ENCODE measurements at regions not wholly inside any gene's neighbourhood (a gene's known extent, or its start where the extent isn't known, plus 50 kb on each side); places are given as distances from the start of the nearest gene placed in this dataset.

DNA sequence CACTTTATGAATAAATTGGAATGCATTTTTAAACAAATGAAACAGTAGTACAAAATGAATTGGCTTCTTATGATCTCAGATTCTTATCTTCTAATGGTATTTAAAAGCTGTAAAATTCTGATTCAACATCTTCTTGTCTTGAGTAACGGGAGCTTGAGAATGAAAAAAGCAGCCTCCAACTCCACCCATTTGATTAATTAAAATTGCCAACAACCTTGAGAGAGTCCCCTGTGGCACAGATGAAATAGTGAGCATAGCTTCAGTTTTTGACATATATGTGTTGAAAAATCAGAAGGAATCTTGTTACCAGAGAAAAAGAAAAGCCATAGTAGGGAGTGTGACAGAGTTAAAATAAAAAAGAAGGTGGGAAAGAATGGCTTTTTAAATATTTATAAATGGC is 1426.1 kb upstream of the CDH8 start:
- TF ChIP-seq, protein P1, sequence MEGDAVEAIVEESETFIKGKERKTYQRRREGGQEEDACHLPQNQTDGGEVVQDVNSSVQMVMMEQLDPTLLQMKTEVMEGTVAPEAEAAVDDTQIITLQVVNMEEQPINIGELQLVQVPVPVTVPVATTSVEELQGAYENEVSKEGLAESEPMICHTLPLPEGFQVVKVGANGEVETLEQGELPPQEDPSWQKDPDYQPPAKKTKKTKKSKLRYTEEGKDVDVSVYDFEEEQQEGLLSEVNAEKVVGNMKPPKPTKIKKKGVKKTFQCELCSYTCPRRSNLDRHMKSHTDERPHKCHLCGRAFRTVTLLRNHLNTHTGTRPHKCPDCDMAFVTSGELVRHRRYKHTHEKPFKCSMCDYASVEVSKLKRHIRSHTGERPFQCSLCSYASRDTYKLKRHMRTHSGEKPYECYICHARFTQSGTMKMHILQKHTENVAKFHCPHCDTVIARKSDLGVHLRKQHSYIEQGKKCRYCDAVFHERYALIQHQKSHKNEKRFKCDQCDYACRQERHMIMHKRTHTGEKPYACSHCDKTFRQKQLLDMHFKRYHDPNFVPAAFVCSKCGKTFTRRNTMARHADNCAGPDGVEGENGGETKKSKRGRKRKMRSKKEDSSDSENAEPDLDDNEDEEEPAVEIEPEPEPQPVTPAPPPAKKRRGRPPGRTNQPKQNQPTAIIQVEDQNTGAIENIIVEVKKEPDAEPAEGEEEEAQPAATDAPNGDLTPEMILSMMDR (IDR thresholded peaks at IDR 0.05; ENCODE audit: low read depth, low read length, poor library complexity, severe bottlenecking): no peak
- no peak for TF ChIP-seq EZH2phosphoT487 (IDR thresholded peaks at IDR 0.05; ENCODE audit: borderline replicate concordance, low read length)

All from DOHH2 (cell line).